EH (cell line): ENCODE measurements at regions not wholly inside any gene's neighbourhood (a gene's known extent, or its start where the extent isn't known, plus 50 kb on each side); places are given as distances from the start of the nearest gene placed in this dataset.

Source experiments
- DNase-seq: peaks from one replicate; pipeline ENCODE4 v3.0.0-alpha.2; 2015; ENCODE audit warnings: low read depth

GRCh38 chr15:39181056-39181747 lies 399.7 kb upstream of the THBS1 start:
- peak; percentile 62 for DNase-seq

GRCh38 chr15:39181940-39182339 lies 398.9 kb upstream of the THBS1 start:
- DNase-seq: peak; percentile 94

GRCh38 chr15:39183164-39183881 lies 397.6 kb upstream of the THBS1 start:
- no peak for DNase-seq

- DNase-seq: peak; percentile 56
Measured at GRCh38 chr15:39184701-39185390, 396.0 kb upstream of the THBS1 start.

GRCh38 chr15:39188314-39188713 lies 392.6 kb upstream of the THBS1 start:
- DNase-seq: peak; percentile 89

GRCh38 chr15:39188930-39189329 lies 391.9 kb upstream of the THBS1 start:
- peak; percentile 95 for DNase-seq

GRCh38 chr15:39191871-39192291 lies 389.0 kb upstream of the THBS1 start:
- peak; percentile 85 for DNase-seq

GRCh38 chr15:39192351-39192750 lies 388.5 kb upstream of the THBS1 start:
- no peak for DNase-seq

- DNase-seq: peak; percentile 37
Measured at GRCh38 chr15:39192979-39193560, 387.8 kb upstream of the THBS1 start.

- DNase-seq: peak; percentile 23
Measured at GRCh38 chr15:39193611-39194010, 387.3 kb upstream of the THBS1 start.

GRCh38 chr15:39194106-39194830 lies 386.6 kb upstream of the THBS1 start:
- DNase-seq: peak; percentile 91

- peak; percentile 99 for DNase-seq
Measured at GRCh38 chr15:39195961-39196486, 384.9 kb upstream of the THBS1 start.

GRCh38 chr15:39198044-39199000 lies 382.6 kb upstream of the THBS1 start:
- no peak for DNase-seq

- DNase-seq: peak; percentile 88
Measured at GRCh38 chr15:39199076-39199475, 381.8 kb upstream of the THBS1 start.

GRCh38 chr15:39200586-39200985 lies 380.3 kb upstream of the THBS1 start:
- no peak for DNase-seq

- DNase-seq: peak; percentile 38
Measured at GRCh38 chr15:39202641-39203040, 378.2 kb upstream of the THBS1 start.

GRCh38 chr15:39204031-39204430 lies 376.8 kb upstream of the THBS1 start:
- DNase-seq: peak; percentile 71

GRCh38 chr15:39205081-39205480 lies 375.8 kb upstream of the THBS1 start:
- DNase-seq: no peak

GRCh38 chr15:39205506-39206371 lies 375.1 kb upstream of the THBS1 start:
- DNase-seq: peak; percentile 47
